Activated CD4-positive, alpha-beta T cell treated with anti-CD3 and anti-CD28 coated beads, Interleukin-2, amount 50 U/mL, for 16 hours (primary cell): ENCODE measurements at regions not wholly inside any gene's neighbourhood (a gene's known extent, or its start where the extent isn't known, plus 50 kb on each side); places are given as distances from the start of the nearest gene placed in this dataset.
"Not testable (repeated sequence)": the region's sequence is repeated elsewhere in the genome, so short reads cannot be mapped to it uniquely, and the experiment has no call there.

Experiments
- DNase-seq: peaks from one replicate; pipeline ENCODE4 v3.0.0-alpha.2; 2020

DNA sequence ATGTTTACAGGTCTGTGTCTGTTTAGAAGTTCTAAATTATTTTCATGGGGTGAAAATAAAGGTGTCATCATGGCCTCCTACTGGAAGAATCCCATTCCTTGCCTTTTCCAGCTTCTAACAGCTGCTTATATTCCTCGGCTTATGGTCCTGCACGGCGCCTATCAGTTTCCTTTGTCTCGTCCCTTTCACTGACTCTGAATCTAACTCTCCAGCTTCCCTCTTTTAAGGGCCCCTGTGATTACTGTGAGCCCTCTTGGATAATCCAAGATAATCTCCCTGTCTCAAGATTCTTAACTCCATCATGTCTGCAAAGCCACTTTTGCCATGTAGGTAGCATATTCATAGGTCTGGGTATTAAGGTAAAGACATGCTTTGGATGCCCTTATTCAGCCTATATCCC, 441.0 kb upstream of the ERCC4 start:
- no peak for DNase-seq

DNA sequence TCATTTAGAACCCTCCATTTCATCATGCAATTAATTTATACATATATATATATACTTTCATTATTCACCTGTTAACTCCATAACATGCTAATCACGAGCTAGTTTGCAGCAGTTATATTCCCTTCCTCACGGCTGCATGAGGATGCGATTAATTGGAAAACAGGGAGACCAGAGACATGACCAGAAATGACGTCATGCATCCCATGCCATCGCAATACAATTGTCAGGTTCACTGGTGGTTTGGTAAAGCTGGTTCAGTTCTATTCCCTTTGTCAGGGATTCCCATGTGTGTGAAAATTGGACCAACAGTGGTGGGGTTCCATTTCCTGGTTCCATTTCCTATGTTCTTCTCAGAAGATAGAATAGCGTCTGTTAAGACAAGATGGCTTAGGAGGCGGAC, 440.4 kb upstream of the ERCC4 start:
- DNase-seq = no peak

GRCh38 chr16:13480801-13481200, 439.2 kb upstream of the ERCC4 start:
- DNase-seq = no peak

DNA sequence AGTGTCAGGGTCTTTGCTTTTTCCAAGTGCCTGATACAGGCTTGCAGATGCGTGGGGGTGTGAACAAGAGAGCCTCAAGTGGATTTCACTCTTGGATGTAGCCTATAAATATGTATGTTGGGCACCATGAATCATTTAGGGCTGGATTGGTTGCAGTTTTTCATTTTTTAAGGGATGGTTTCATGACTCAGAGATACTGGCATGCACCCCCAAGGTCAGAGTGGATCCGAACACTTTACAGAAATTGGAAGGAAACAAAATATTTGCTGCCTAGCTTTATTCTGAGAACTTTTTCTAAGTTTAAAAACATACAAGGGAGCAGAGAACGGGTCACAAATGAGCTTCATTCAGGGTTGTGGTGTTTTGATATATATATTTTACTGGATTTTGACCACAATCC, 436.8 kb upstream of the ERCC4 start:
- DNase-seq = no peak

DNA sequence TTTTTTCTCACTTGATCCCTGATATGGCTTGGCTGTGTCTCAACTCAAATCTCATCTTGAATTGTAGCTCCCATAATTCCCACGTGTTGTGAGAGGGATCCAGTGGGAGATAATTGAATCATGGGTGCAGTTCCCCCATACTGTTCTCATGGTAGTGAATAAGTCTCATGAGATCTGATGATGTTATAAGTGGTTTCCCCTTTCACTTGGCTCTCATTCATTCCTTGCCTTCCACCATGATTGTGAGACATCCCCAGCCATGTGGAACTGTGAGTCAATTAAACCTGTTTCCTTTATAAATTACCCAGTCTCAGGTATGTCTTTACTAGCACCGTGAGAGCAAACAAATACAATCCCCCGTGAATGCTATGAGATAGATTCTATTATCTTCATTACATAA, 430.5 kb upstream of the ERCC4 start:
- DNase-seq = not testable (repeated sequence)

DNA sequence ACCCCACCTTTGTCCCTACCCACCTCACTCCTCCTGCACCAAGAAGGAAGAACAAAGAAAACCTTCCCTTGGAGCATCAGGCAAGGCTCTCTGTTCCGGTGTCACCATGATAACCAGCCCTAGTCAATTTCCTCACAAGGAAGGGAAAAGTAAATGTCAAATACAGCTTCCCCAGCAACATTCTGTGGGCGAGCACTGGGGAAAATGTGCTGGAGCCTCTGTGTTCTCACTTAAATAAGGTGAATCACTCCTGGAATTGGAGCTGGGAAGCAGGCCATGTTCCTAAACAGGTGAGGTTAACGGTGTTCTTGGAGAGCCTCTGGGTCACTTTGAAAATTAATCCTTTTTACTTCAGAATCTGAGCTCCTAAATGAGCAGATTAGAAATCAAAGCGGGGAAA, 427.9 kb upstream of the ERCC4 start:
- DNase-seq = no peak

- no peak for DNase-seq
These were observed 415.9 kb upstream of the ERCC4 start for GRCh38 chr16:13503960-13504635.

- DNase-seq = no peak
These were observed 412.4 kb upstream of the ERCC4 start for GRCh38 chr16:13507530-13507929.

DNA sequence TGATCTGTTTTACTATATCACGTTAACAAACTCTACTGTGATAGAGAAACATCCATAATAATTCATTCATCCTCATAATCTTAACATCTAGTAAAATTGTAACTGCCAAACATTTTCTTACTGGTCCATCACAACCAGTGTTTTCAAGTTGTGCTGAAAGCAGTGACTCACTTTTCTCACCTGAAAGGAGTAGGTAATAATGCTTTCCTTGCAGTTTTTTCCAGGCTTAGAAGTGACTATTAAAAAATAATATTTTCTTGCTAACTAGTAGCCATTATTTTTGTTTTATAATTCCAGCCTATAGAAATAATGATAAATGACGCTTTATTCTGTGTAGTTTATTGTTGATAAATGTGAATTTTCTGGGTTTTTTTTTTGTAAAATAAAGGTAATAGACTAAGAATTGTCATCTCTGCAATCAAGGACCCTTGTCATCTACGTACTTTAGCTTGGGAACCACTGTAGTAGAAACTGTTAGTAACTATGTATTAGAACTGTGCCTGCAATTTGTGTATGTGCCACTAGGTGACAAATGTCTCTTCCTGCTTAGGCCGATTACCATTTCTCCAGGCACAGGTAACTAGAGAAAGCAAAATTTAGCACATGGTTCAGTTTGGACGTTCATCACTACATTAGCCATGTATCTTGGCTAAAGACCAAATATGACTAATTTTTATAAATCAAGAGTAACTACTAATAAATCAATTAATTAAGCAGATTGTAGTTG, 409.4 kb upstream of the ERCC4 start:
- DNase-seq = no peak

DNA sequence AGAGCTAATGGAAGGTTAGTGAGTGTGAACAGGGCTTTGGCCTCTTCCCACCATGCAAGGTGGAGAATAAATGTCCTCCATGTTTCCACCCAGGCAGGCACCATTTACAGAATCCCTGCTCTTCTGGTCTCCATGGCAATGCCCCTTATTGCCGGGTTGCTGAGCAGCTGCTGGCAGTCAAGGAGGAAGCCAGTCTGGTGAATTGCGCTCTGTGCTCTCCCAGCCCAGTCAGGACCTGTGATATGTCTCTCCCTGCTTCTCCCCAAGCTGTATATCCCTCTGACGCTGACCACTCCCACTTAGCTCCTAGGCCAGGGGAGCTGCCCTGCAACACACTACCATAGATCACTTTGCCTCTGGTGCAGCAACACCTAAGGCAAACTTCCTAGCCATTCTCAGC, 402.1 kb upstream of the ERCC4 start:
- DNase-seq = no peak

GRCh38 chr16:13519871-13520270, 400.1 kb upstream of the ERCC4 start:
- DNase-seq = no peak

- no peak for DNase-seq
These were observed 398.6 kb upstream of the ERCC4 start for GRCh38 chr16:13521356-13521755.

DNA sequence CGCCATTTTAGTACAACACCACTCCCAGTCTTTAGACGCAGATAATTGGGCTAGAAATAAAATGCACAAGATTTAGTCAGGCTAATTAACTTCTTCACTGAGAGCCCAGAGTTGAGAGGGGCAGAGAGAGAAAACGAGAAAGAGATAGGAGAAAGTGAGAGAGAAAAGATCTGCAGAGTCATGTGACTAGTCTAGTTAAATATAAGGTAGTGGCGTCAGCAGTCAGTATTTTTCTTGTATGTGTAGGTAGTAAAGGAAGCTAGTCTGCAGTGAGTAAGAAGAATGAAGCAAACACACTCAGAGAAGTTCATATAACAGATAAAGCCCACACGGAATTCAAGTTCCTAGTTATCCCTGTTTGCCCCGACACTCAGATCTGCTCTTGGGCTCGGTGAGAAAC, 392.6 kb upstream of the ERCC4 start:
- no peak for DNase-seq

- no peak for DNase-seq
These were observed 391.3 kb upstream of the ERCC4 start for GRCh38 chr16:13528691-13529090.

DNA sequence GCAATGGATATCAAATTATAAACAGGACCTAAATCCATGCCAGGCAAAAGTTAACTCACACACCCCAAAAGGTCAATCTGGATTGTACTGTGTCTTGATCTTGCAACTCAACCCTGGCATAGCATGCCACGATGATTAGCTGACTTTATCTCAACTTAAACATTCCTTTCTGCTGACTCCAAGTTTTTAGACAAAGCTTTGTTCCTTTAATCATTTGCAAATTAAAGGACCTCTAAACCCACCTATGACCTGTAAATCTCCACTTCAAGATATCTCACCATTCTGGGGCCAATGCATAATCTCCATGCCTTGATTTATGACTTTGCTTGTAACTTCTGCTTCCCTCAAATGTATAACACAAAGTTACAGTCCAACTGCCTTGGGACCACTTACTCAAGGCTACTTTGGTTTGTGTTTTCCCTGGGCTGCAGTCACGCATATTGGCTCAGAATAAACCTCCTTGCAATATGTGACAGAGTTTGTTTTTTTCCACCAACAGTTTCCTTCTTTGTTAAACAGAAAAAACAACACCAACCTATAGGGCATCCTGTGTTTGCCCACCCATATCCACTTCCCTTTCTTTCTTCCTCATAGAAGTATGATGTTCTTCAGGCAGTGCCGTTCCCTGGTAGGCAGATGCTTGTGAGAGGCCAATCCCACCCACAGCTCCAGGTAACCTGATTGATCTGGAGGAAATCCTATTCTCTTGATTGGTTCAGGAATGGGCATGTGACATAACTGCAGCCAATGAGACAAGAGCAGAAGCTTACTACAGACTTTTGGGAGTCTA, 390.6 kb upstream of the ERCC4 start:
- DNase-seq = no peak

- DNase-seq = no peak
These were observed 379.2 kb upstream of the ERCC4 start for GRCh38 chr16:13540771-13541170.

- DNase-seq = no peak
These were observed 377.7 kb upstream of the ERCC4 start for GRCh38 chr16:13542284-13542683.

DNA sequence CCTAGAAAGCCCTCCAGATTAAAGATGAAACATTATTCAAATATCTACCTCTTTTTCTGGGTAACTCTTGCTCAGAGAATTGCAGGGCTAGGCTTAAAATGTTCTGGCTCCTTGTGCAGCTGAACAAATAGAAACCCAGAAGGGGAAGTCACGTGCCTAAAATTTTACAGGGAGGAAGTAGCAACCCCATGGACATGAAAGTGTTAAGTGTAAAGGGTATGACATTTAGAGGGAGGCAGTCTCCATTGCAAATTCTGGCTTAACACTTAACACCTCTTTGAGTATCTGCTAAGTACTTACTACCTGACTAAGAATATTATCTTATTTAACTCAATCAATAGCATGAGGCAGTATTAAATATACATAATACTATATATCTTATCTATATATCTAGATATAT, 376.1 kb upstream of the ERCC4 start:
- DNase-seq = no peak

GRCh38 chr16:13545271-13545670, 374.7 kb upstream of the ERCC4 start:
- DNase-seq = no peak

DNA sequence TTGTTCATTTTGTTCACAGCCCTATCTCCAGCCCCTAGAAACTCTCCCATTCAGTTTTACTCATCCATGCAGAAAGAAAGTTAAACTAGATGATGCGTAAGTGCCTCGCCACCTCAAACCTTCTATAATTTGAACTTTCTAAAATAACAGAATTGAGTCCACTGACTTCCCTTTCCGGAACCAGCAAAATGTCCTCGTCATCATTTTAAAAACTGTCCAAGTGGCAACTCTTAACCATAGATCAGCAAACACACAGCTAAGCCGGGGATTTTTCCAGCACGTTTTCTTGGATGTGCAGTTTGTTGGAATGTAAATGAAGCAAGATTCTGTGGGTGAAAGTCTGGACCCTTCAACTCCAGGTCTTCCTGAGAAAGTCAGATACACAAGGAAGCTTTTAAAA, 369.7 kb upstream of the ERCC4 start:
- no peak for DNase-seq

DNA sequence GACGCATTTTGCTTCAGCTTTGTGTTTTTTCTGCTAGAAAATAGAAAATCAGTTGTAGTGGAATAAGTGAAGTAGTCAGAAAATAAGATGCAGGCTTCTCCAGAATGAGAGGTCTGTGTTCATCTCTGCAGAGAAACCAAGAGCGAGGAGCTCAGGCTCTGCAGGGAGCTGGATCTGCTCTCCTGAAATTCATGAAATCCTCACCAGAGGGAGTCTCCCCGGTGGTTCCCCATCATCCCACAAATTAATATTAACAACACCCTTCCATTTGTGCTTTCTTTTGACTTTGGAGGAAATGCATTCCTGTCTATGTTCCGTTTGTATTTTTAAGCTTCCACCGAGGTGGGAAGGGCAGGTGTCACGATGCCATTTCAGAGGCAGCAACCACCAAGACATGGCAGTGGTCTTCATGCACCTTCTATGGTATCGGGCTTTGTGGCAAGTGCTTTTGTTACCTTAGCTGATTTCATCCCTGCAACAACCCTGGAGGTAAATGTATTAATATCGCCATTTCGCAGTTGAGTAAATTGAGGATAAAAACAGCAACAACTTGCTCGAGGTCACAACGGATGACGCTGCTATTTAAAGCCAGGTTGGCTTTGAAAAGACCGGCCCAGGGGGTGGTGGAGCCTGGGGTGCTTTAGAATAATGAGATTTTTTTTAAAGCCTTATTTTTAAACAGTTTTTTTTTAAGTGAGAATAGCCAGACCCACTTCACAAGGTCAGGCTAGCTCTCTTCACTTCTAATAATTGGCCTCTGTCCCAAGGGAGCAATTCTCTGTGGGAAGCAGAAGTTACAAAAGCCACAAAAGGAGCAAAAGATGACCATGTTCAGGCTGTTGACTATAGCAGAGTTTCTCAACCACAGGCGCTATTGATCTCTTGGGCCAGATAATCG, 367.6 kb upstream of the ERCC4 start:
- no peak for DNase-seq

GRCh38 chr16:13552960-13553257, 367.0 kb upstream of the ERCC4 start:
- no peak for DNase-seq

- DNase-seq = no peak
These were observed 366.4 kb upstream of the ERCC4 start for GRCh38 chr16:13553453-13553985.
